Pancreas (tissue), 10 donors: ENCODE measurements at regions not wholly inside any gene's neighbourhood (a gene's known extent, or its start where the extent isn't known, plus 50 kb on each side); places are given as distances from the start of the nearest gene placed in this dataset.

Source experiments
- ATAC-seq, 4 donors: fragments of 200-7000 bp; cut with Tn5 transposase; one replicate each; pipeline versions ENCODE4 v1.8.0 to v1.9.1; 2020; ENCODE audit warnings: mild to moderate bottlenecking in 4 of 4, moderate library complexity in 4 of 4
- DNase-seq, 6 donors: peaks; one replicate each; pipeline ENCODE4 v3.0.0-alpha.2; 2020
- FAIRE-seq: peaks from 2 replicates; lab custom pipeline; 2012; peaks lifted over from hg19 to GRCh38; lab: Jason Lieb, UNC
- H3K27ac ChIP-seq, 4 donors: fragments of 200-600 bp; sonication (generic); 1 replicate in 3 of 4; 2 replicates in 1 of 4; pipeline versions ENCODE4 v1.5.0 to v1.8.0; 2020
- H3K27me3 ChIP-seq, 4 donors: fragments of 200-600 bp; one replicate each; pipeline ENCODE4 v1.8.0; 2021
- H3K36me3 ChIP-seq, 3 donors: fragments of 200-600 bp; sonication (generic) in 1 of 3; one replicate each; pipeline versions ENCODE4 v1.5.0 to v1.8.0; 2020 to 2021
- H3K4me1 ChIP-seq, 3 donors: fragments of 200-600 bp; one replicate each; pipeline ENCODE4 v1.8.0; 2021
- H3K4me3 ChIP-seq, 4 donors: fragments of 200-600 bp; sonication (generic) in 2 of 4; one replicate each; pipeline versions ENCODE4 v1.5.0 to v1.8.0; 2020 to 2021
- H3K9me3 ChIP-seq, 4 donors: fragments of 200-600 bp; one replicate each; pipeline ENCODE4 v1.8.0; 2021
- WGBS, 2 donors: extraction: QIAGEN DNeasy Blood & Tissue Kit; methylation state at CpG; one replicate each; pipeline ENCODE4 v1.1.7; 2013; 5-methylcytosine and 5-hydroxymethylcytosine counted together
- intact Hi-C, 3 donors: fragments of 100-400 bp; cut with DNase I; formaldehyde crosslinking; loops; one replicate each; pipeline versions ENCODE4 v1.11.1 to v1.14.2; 2022
- TF ChIP-seq, protein P1 (sequence below), 4 donors: fragments of 200-600 bp; sonication (generic) in 3 of 4; IDR thresholded peaks; one replicate each; pipeline versions ENCODE4 v1.5.0 to v1.8.0; 2021; ENCODE audit warnings: antibody characterized with exemption in 4 of 4
- donor health status: healthy with polysubstance abuse.
- donor health status: DM: no; HTN: no; CAD: no; lungs with moderate emphysema.
- donor health status: DM: no; HTN: no; CAD: no.
- donor health status: control.
- donor health status: control.
- donor health status: Bipolar disorder and iron deficiency.
- donor health status: DM: yes; HTN: yes; CAD: no.
- donor health status: DM: no; HTN: no; CAD: no.
- donor health status: DM: no; HTN: no; CAD: no.
- donor health status: DM: yes; HTN: yes; CAD: no.

DNA sequence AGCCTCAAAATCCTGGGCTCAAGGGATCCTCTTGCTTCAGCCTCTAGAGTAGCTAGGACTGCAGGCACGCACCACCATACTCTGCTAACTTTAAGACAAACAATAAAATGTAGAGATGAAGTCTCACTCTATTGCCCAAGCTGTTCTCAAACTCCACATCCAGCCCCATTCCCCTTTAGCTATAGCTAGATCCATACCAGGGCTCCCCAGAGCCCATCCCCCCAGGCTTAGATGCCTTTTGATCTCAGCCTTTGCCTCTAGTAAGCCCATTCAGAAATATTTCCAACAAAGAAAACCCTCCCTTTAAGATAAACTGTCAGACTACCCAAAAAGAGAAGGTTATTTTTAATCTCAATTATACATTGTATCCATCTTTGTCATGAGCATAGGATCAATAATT is 325.4 kb downstream of the CHRM3 start:
- intact Hi-C loops, result no loop called here
- H3K9me3 ChIP-seq, result no peaks in the 10 kb centered on the region
- no peaks in the 10 kb centered on the region for H3K36me3 ChIP-seq
- H3K4me3 ChIP-seq, result no peak overlapping the region
- H3K27ac ChIP-seq, result no peak overlapping the region
- FAIRE-seq, result no peak
- no peak for ATAC-seq
- H3K27me3 ChIP-seq, result no peaks in the 10 kb centered on the region
- WGBS, 2 donors, result 98 to 100% methylated on average over 1 of the region's 1 CpG
- DNase-seq, result no peak
- TF ChIP-seq, protein P1, sequence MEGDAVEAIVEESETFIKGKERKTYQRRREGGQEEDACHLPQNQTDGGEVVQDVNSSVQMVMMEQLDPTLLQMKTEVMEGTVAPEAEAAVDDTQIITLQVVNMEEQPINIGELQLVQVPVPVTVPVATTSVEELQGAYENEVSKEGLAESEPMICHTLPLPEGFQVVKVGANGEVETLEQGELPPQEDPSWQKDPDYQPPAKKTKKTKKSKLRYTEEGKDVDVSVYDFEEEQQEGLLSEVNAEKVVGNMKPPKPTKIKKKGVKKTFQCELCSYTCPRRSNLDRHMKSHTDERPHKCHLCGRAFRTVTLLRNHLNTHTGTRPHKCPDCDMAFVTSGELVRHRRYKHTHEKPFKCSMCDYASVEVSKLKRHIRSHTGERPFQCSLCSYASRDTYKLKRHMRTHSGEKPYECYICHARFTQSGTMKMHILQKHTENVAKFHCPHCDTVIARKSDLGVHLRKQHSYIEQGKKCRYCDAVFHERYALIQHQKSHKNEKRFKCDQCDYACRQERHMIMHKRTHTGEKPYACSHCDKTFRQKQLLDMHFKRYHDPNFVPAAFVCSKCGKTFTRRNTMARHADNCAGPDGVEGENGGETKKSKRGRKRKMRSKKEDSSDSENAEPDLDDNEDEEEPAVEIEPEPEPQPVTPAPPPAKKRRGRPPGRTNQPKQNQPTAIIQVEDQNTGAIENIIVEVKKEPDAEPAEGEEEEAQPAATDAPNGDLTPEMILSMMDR (IDR thresholded peaks at IDR 0.05), result no peak
- peaks cover 0 to 2% (median 0%) of the 10 kb centered on the region in 3 donors for H3K4me1 ChIP-seq

DNA sequence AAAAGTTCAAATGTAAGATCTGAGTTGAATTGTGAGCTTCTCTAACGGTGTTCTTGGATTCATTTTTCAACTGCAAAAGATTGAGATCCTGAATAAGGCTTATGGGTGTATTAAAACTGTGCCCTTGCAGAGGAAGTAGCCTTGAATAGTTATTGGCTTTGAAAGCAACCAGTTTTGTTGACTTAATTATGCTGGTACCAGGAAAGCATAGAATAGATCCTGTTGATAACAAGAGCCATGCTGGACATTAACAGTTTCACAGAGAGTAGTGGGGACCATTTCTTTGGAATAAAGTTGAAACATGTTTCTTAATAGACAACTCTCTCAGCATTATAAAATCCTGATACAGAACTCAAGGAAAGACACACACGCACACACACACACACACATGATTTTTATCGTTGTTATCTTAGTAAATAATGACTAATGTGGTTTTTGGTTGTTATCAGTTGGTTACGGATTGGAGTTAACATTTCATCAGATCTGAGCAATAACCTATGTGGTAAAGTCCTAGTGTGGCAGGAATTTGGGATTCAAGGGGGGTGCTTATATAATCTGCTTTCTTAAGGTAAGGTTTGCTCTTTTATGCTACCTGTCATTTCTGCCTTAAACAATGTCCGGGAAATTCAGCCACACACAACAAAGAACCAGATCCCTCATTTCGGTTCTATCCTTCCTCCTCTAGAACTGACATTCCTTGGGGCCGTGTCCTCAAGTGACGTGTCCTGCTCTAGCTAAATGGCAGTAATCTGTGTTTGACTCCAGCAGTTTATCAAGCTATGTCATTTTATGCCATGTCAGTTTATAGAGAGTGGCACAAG is 330.9 kb downstream of the CHRM3 start:
- no peak overlapping the region for H3K4me3 ChIP-seq
- no peaks in the 10 kb centered on the region for H3K36me3 ChIP-seq
- ATAC-seq (peak in 3 of 4 donors; percentile 39 to 52 (median 41)), FAIRE-seq (no peak), DNase-seq (no peak)
- H3K27ac ChIP-seq, result no peak overlapping the region
- TF ChIP-seq, protein P1 (IDR thresholded peaks at IDR 0.05), result no peak
- no peaks in the 10 kb centered on the region for H3K27me3 ChIP-seq
- intact Hi-C loops, result no loop called here
- H3K9me3 ChIP-seq, result no peaks in the 10 kb centered on the region
- H3K4me1 ChIP-seq, result peaks cover 0 to 11% (median 0%) of the 10 kb centered on the region in 3 donors
- WGBS, 2 donors, result 47 to 48% methylated on average over 8 of the region's 8 CpGs

DNA sequence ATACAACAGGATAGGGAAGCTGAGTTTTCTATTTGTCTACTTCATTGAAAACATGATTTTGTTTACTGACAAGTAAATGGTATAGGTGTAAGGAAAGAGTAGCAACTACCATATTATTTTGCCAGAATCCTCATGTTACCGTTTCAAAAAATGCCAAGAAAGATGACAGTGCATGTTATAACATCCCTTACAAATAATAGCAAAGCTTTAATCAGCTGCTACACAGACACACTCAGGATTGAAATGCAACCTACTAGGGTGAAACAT is 331.5 kb downstream of the CHRM3 start:
- Histone ChIP-seq H3K4me3 (no peak overlapping the region), H3K4me1 (peaks cover 0 to 11% (median 0%) of the 10 kb centered on the region in 3 donors), H3K9me3 (no peaks in the 10 kb centered on the region), H3K36me3 (no peaks in the 10 kb centered on the region), H3K27ac (no peak overlapping the region), H3K27me3 (no peaks in the 10 kb centered on the region)
- DNase-seq (no peak), FAIRE-seq (no peak), ATAC-seq (no peak)
- 74 to 90% methylated on average over 1 of the region's 1 CpG for WGBS, 2 donors
- intact Hi-C loops, result no loop called here
- TF ChIP-seq, protein P1 (IDR thresholded peaks at IDR 0.05), result no peak

DNA sequence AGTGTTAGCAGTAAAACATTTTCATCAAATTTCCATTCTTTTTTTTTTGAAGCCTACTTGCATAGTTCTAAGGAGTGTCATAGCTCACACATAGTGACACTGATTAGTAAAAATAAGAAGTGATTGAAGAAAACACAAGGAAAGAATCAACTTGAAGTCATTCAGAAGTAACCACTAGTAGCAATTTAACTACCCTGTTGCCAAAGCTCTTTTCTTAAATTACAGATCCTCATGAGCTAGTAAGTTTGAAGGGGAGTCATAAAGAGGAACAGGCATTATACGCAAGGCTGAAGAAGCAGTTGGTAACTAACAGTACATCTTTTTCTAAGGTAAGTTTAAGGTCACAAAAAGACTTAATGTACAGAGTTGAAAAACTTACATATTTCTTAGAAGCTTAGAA is 332.2 kb downstream of the CHRM3 start:
- H3K36me3 ChIP-seq, result no peaks in the 10 kb centered on the region

More for the DNA sequence above, 332.2 kb downstream of the CHRM3 start:
- FAIRE-seq (no peak), DNase-seq (no peak), ATAC-seq (no peak)
- 88 to 89% methylated on average over 1 of the region's 1 CpG for WGBS, 2 donors
- intact Hi-C loops, result no loop called here
- Histone ChIP-seq H3K4me3 (no peak overlapping the region), H3K4me1 (peaks cover 0 to 11% (median 0%) of the 10 kb centered on the region in 3 donors), H3K9me3 (no peaks in the 10 kb centered on the region), H3K27me3 (no peaks in the 10 kb centered on the region), H3K27ac (no peak overlapping the region)
- TF ChIP-seq, protein P1 (IDR thresholded peaks at IDR 0.05), result no peak
